Cardiac muscle cell (in vitro differentiated cells and primary cell): ENCODE measurements at regions not wholly inside any gene's neighbourhood (a gene's known extent, or its start where the extent isn't known, plus 50 kb on each side); places are given as distances from the start of the nearest gene placed in this dataset.

ENCODE experiments used
- DNase-seq, 2 donors: peaks; one replicate each; pipeline versions ENCODE4 v3.0.0 to v3.0.0-alpha.2; 2010 to 2017; ENCODE audit warnings: low read depth in 1 of 2, low spot score in 1 of 2
- H3K27ac ChIP-seq: fragments of 200-600 bp; sonication (generic); 2 replicates; pipeline ENCODE4 v1.5.1; 2016
- H3K27me3 ChIP-seq: fragments of 200-600 bp; sonication (generic); 2 replicates; pipeline ENCODE4 v1.6.0; 2016; ENCODE audit warnings: control low read depth
- H3K36me3 ChIP-seq: fragments of 200-600 bp; sonication (generic); 2 replicates; pipeline ENCODE4 v1.5.1; 2016; ENCODE audit warnings: control low read depth
- H3K4me1 ChIP-seq: fragments of 200-600 bp; sonication (generic); 2 replicates; pipeline ENCODE4 v1.8.1; 2017; ENCODE audit warnings: low read depth, mild to moderate bottlenecking, mixed run types
- H3K4me3 ChIP-seq: fragments of 200-600 bp; sonication (generic); 2 replicates; pipeline ENCODE4 v1.5.1; 2016; ENCODE audit warnings: mild to moderate bottlenecking
- H3K9me3 ChIP-seq: fragments of 200-600 bp; sonication (generic); 2 replicates; pipeline ENCODE4 v1.5.1; 2017; ENCODE audit warnings: low read depth, mild to moderate bottlenecking, control low read depth
- TF ChIP-seq, protein P1 (sequence below): IDR thresholded peaks from 2 replicates; pipeline ENCODE4 v1.5.1; 2012; ENCODE audit warnings: low read depth, mild to moderate bottlenecking, low read length

DNA sequence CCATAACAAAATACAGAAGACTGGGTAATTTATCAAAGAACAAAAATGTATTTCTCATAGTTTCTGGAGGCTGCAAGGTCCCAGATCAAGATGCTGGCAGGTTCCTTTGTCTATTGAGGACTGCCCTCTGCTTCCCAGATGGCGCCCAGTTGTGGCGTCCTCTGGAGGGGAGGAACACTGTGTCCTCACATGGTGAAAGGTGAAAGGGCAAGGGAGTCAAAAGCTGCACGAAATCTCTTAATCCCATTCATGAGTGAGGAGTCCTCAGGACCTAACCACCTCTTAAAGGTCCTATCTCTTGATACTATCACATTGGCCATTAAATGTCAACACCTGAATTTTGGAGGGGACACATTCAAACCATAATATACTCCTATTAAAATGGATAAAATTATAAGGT is 79.3 kb upstream of the IRF2BP2 start:
- no peaks in the 10 kb centered on the region for H3K4me1 ChIP-seq
- TF ChIP-seq, protein P1, sequence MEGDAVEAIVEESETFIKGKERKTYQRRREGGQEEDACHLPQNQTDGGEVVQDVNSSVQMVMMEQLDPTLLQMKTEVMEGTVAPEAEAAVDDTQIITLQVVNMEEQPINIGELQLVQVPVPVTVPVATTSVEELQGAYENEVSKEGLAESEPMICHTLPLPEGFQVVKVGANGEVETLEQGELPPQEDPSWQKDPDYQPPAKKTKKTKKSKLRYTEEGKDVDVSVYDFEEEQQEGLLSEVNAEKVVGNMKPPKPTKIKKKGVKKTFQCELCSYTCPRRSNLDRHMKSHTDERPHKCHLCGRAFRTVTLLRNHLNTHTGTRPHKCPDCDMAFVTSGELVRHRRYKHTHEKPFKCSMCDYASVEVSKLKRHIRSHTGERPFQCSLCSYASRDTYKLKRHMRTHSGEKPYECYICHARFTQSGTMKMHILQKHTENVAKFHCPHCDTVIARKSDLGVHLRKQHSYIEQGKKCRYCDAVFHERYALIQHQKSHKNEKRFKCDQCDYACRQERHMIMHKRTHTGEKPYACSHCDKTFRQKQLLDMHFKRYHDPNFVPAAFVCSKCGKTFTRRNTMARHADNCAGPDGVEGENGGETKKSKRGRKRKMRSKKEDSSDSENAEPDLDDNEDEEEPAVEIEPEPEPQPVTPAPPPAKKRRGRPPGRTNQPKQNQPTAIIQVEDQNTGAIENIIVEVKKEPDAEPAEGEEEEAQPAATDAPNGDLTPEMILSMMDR = no peak
- no peaks in the 10 kb centered on the region for H3K9me3 ChIP-seq
- no peaks in the 10 kb centered on the region for H3K36me3 ChIP-seq
- no peaks in the 10 kb centered on the region for H3K27me3 ChIP-seq
- no peak for DNase-seq
- H3K27ac ChIP-seq = no peak overlapping the region
- H3K4me3 ChIP-seq = no peak overlapping the region

DNA sequence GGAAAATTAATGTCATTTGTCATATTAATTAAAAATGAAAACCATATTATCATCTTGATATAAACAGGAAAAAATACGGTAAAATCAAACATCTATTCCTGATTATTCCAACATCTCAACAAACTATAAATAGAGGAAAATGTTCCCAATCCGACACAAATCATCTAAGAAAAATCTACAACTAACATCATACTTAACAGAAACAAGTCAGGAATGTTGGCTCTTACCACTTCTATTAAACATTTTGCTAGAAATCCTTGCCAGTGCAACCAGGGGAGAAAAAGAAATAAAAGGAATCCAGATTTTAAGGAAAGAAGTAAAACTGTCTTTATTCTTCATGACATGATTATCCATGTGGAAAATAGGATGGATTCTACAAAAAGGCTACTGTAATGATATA is 77.0 kb upstream of the IRF2BP2 start:
- DNase-seq = no peak
- no peaks in the 10 kb centered on the region for H3K4me1 ChIP-seq
- TF ChIP-seq, protein P1 = no peak
- H3K27me3 ChIP-seq = no peaks in the 10 kb centered on the region
- no peaks in the 10 kb centered on the region for H3K36me3 ChIP-seq
- no peak overlapping the region for H3K4me3 ChIP-seq
- no peaks in the 10 kb centered on the region for H3K9me3 ChIP-seq
- H3K27ac ChIP-seq = no peak overlapping the region

DNA sequence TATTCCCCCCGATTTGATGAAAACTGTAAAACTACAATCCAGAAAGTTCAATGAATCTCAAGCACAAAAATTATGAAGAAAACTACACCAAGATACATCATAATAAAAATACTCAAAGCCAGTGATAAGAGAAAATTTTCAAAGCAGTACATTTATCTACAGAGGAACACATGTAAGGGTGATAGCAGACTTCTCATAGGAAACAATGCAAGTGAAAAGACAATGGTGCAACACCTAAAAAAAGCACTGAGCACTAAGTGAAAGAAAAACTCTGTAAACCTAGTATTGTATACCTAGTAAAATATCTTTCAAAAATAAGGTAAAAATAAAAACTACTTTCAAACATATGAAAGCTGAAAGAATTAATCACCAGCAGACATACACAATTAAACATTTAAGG is 76.1 kb upstream of the IRF2BP2 start:
- no peaks in the 10 kb centered on the region for H3K4me1 ChIP-seq
- H3K36me3 ChIP-seq = no peaks in the 10 kb centered on the region
- H3K27ac ChIP-seq = no peak overlapping the region
- H3K4me3 ChIP-seq = no peak overlapping the region
- TF ChIP-seq, protein P1 = no peak
- no peaks in the 10 kb centered on the region for H3K27me3 ChIP-seq
- H3K9me3 ChIP-seq = no peaks in the 10 kb centered on the region
- DNase-seq = no peak

DNA sequence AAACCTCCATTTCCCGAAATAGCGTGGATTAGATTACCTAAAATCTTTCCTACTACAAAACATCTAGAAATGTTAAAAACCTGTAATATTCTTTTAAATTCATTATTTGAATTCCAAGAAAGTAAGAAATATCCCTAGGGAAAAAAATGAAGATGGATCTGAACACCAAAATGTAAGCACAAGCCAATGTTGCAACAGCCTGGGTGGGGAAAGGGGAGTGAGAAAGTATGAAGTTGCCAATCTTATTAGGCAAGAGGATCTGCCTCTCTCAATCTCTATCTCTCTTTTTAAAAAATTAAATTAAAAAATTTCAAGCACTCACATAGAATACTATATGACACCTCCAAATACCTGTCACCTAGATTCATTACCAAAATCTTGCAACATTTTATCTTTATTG is 74.9 kb upstream of the IRF2BP2 start:
- no peaks in the 10 kb centered on the region for H3K4me1 ChIP-seq
- H3K27me3 ChIP-seq = no peaks in the 10 kb centered on the region
- no peak overlapping the region for H3K4me3 ChIP-seq
- peak in 1 of 2 donors; percentile 56 for DNase-seq
- H3K9me3 ChIP-seq = no peaks in the 10 kb centered on the region
- H3K36me3 ChIP-seq = no peaks in the 10 kb centered on the region
- TF ChIP-seq, protein P1 = no peak
- no peak overlapping the region for H3K27ac ChIP-seq

DNA sequence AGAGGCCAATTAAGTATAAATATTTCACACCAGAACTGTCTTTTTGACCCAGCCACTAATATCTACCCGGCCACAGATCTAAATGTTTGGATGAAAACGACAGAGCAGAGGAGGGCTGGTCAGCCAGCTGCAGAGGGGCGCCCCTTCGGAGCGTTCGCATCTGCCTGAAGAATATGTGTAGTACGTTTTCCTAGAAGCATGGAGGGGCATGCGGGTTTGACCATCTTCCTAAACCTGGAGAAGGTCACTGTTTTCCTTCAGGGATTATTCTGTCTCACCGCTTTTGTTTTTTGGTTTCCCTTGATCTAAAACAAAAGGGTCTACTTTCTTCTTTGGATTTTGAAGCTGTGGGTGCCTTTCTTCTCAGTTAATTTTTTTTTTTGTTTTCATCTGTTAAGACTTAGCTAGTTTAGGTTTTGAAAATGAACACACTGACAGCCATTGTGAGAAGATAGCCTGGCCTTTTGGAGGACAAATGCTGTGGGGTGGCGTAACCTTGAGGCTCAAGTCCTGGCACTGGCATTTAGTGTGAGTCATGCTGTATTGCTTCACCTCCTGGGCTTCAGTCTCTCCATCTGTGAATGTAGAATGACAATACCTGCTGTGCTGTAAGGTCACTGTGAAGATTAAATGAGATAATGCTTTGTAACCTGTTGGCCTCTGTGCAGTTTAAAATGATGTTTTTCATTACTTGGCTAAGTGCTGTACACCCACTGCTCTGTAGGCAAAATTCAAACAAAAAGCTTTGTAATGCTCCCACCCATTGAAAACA is 74.1 kb upstream of the IRF2BP2 start:
- TF ChIP-seq, protein P1 = no peak
- H3K4me1 ChIP-seq = no peaks in the 10 kb centered on the region
- no peak overlapping the region for H3K27ac ChIP-seq
- H3K36me3 ChIP-seq = no peaks in the 10 kb centered on the region
- no peak overlapping the region for H3K4me3 ChIP-seq
- no peaks in the 10 kb centered on the region for H3K9me3 ChIP-seq
- H3K27me3 ChIP-seq = no peaks in the 10 kb centered on the region
- peak in 1 of 2 donors; percentile 86 for DNase-seq
